PC-9 (cell line): ENCODE measurements at regions not wholly inside any gene's neighbourhood (a gene's known extent, or its start where the extent isn't known, plus 50 kb on each side); places are given as distances from the start of the nearest gene placed in this dataset.

Experiments
- BruUV-seq: library from RNA; stranded (reverse); fragments of 400-500 nt; replicated peaks from 2 replicates; lab custom pipeline; 2021; lab: Mats Ljungman, UMichigan
- CTCF ChIA-PET: fragments of 300-600 bp; sonication (Branson Sonifier 250); formaldehyde crosslinking; loops from one replicate; lab custom pipeline; 2022; ENCODE audit warnings: antibody characterized with exemption; lab: Charles Lee
- POLR2A ChIA-PET: fragments of 300-600 bp; sonication (Branson Sonifier 250); formaldehyde crosslinking; loops from one replicate; lab custom pipeline; 2022; ENCODE audit warnings: antibody characterized with exemption; ENCODE audit not compliant: unreplicated experiment; lab: Charles Lee
- DNase-seq, 2 experiments: peaks; one replicate each; pipeline versions ENCODE4 v3.0.0 to v3.0.0-alpha.2; 2015 to 2022; ENCODE audit warnings: mixed read lengths in 1 of 2
- H2AFZ ChIP-seq: fragments of 200-600 bp; sonication (generic); 2 replicates; pipeline ENCODE4 v1.8.1; 2017; ENCODE audit warnings: antibody characterized with exemption
- H3F3A ChIP-seq: fragments of 200-600 bp; sonication (generic); 2 replicates; pipeline ENCODE4 v1.8.1; 2017; ENCODE audit warnings: antibody characterized with exemption, mild to moderate bottlenecking, low read depth; ENCODE audit not compliant: insufficient read depth
- H3K27ac ChIP-seq: fragments of 200-600 bp; sonication (generic); 2 replicates; pipeline ENCODE4 v1.6.1; 2016; ENCODE audit warnings: mixed run types
- H3K27me3 ChIP-seq: fragments of 200-600 bp; sonication (generic); 2 replicates; pipeline ENCODE4 v1.6.1; 2016; ENCODE audit warnings: low read depth, mixed run types; ENCODE audit not compliant: insufficient read depth
- H3K36me3 ChIP-seq: fragments of 200-600 bp; sonication (generic); 2 replicates; pipeline ENCODE4 v1.6.1; 2016; ENCODE audit warnings: low read depth, mixed run types
- H3K4me1 ChIP-seq: fragments of 200-600 bp; sonication (generic); replicated peaks from 2 replicates; pipeline ENCODE4 v1.6.1; 2016; ENCODE audit warnings: mixed run types; ENCODE audit not compliant: insufficient read depth
- H3K4me2 ChIP-seq: fragments of 200-600 bp; sonication (generic); 2 replicates; pipeline ENCODE4 v1.6.1; 2017; ENCODE audit warnings: mixed run types
- H3K4me3 ChIP-seq: fragments of 200-600 bp; sonication (generic); 2 replicates; pipeline ENCODE4 v1.6.1; 2016; ENCODE audit warnings: mixed run types
- H3K79me2 ChIP-seq: fragments of 200-600 bp; sonication (generic); 2 replicates; pipeline ENCODE4 v1.6.1; 2017; ENCODE audit warnings: low read depth, mixed run types
- H3K9me2 ChIP-seq: fragments of 200-600 bp; sonication (generic); 2 replicates; pipeline ENCODE4 v1.8.1; 2017; ENCODE audit warnings: mild to moderate bottlenecking; ENCODE audit not compliant: insufficient read depth
- H3K9me3 ChIP-seq: fragments of 200-600 bp; sonication (generic); 2 replicates; pipeline ENCODE4 v1.8.1; 2016; ENCODE audit warnings: low read depth; ENCODE audit not compliant: insufficient read depth
- H4K20me1 ChIP-seq: fragments of 200-600 bp; sonication (generic); 2 replicates; pipeline ENCODE4 v1.8.1; 2017; ENCODE audit not compliant: insufficient read depth
- EZH2 ChIP-seq: fragments of 200-600 bp; sonication (generic); IDR thresholded peaks from 2 replicates; pipeline ENCODE4 v1.8.0; 2017; ENCODE audit warnings: antibody characterized with exemption, low read depth
- intact Hi-C: fragments of 100-400 bp; cut with micrococcal nuclease; formaldehyde crosslinking; loops from one replicate; pipeline ENCODE4 v1.10.0; 2022; ENCODE audit not compliant: unreplicated experiment
- TF ChIP-seq, protein P1 (sequence below): fragments of 200-600 bp; sonication (generic); conservative IDR thresholded peaks from 2 replicates; pipeline ENCODE4 v1.6.1; 2017; ENCODE audit warnings: mixed run types, antibody characterized with exemption, mild to moderate bottlenecking, moderate library complexity

- ChIA-PET POLR2A (interaction anchor here (0.5 kb wide), 1 partner anchor 26 kb away, joined by 8 read pairs; no protein-coding TSS in a partner anchor), CTCF (no interaction called here)
- no peaks in the 10 kb centered on the region for H3K9me2 ChIP-seq
- H3K4me3 ChIP-seq: no peak overlapping the region
- H3K4me1 ChIP-seq: peaks cover 11% of the 10 kb centered on the region; the same call in 1 of the 2 replicates
- H3K79me2 ChIP-seq: no peaks in the 10 kb centered on the region
- H3K9me3 ChIP-seq: no peaks in the 10 kb centered on the region
- intact Hi-C loops: no loop called here
- no peak overlapping the region for H2AFZ ChIP-seq
- BruUV-seq: no TSS peak
- no peaks in the 10 kb centered on the region for H3K36me3 ChIP-seq
- no peaks in the 10 kb centered on the region for H3F3A ChIP-seq
- H3K27ac ChIP-seq: no peak overlapping the region
- H3K4me2 ChIP-seq: no peak overlapping the region
- peak in 1 of 2 experiments; percentile 19 for DNase-seq
- H4K20me1 ChIP-seq: no peaks in the 10 kb centered on the region
- TF ChIP-seq, protein P1, sequence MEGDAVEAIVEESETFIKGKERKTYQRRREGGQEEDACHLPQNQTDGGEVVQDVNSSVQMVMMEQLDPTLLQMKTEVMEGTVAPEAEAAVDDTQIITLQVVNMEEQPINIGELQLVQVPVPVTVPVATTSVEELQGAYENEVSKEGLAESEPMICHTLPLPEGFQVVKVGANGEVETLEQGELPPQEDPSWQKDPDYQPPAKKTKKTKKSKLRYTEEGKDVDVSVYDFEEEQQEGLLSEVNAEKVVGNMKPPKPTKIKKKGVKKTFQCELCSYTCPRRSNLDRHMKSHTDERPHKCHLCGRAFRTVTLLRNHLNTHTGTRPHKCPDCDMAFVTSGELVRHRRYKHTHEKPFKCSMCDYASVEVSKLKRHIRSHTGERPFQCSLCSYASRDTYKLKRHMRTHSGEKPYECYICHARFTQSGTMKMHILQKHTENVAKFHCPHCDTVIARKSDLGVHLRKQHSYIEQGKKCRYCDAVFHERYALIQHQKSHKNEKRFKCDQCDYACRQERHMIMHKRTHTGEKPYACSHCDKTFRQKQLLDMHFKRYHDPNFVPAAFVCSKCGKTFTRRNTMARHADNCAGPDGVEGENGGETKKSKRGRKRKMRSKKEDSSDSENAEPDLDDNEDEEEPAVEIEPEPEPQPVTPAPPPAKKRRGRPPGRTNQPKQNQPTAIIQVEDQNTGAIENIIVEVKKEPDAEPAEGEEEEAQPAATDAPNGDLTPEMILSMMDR: no peak
- TF ChIP-seq EZH2: no peak
- no peaks in the 10 kb centered on the region for H3K27me3 ChIP-seq
These were observed 107.8 kb upstream of the CCN2 start for GRCh38 chr6:132058975-132059374.

- Histone ChIP-seq H3K9me3 (no peaks in the 10 kb centered on the region), H3K9me2 (no peaks in the 10 kb centered on the region), H3K27ac (no peak overlapping the region), H3K79me2 (no peaks in the 10 kb centered on the region), H3K4me1 (peaks cover 7% of the 10 kb centered on the region; the same call in 1 of the 2 replicates), H3K27me3 (no peaks in the 10 kb centered on the region), H3K36me3 (no peaks in the 10 kb centered on the region), H4K20me1 (no peaks in the 10 kb centered on the region), H3K4me3 (no peak overlapping the region), H2AFZ (peak overlapping the region; percentile 74), H3F3A (no peaks in the 10 kb centered on the region), H3K4me2 (peak overlapping the region; percentile 40)
- POLR2A ChIA-PET: no interaction called here
- BruUV-seq: no TSS peak
- CTCF ChIA-PET: no interaction called here
- intact Hi-C loops: no loop called here
- no peak for DNase-seq
- TF ChIP-seq, protein P1: no peak
- no peak for TF ChIP-seq EZH2
These were observed 103.4 kb upstream of the CCN2 start for GRCh38 chr6:132054525-132054924.

- H3K4me1 ChIP-seq: peaks cover 7% of the 10 kb centered on the region; the same call in 1 of the 2 replicates
- H3K9me2 ChIP-seq: no peaks in the 10 kb centered on the region
- no peaks in the 10 kb centered on the region for H3F3A ChIP-seq
- no peak overlapping the region for H3K4me2 ChIP-seq
- BruUV-seq: no TSS peak
- TF ChIP-seq, protein P1: no peak
- no peak for TF ChIP-seq EZH2
- no peak overlapping the region for H2AFZ ChIP-seq
- ChIA-PET CTCF (no interaction called here), POLR2A (no interaction called here)
- no peak for DNase-seq
- H3K36me3 ChIP-seq: no peaks in the 10 kb centered on the region
- H3K27me3 ChIP-seq: no peaks in the 10 kb centered on the region
- intact Hi-C loops: no loop called here
- H4K20me1 ChIP-seq: no peaks in the 10 kb centered on the region
- H3K9me3 ChIP-seq: no peaks in the 10 kb centered on the region
- H3K79me2 ChIP-seq: no peaks in the 10 kb centered on the region
- H3K4me3 ChIP-seq: no peak overlapping the region
- H3K27ac ChIP-seq: no peak overlapping the region
These were observed 102.3 kb upstream of the CCN2 start for GRCh38 chr6:132053511-132053910.
